ENCODE measurements at regions not wholly inside any gene's neighbourhood (a gene's known extent, or its start where the extent isn't known, plus 50 kb on each side); places are given as distances from the start of the nearest gene placed in this dataset.

DNA sequence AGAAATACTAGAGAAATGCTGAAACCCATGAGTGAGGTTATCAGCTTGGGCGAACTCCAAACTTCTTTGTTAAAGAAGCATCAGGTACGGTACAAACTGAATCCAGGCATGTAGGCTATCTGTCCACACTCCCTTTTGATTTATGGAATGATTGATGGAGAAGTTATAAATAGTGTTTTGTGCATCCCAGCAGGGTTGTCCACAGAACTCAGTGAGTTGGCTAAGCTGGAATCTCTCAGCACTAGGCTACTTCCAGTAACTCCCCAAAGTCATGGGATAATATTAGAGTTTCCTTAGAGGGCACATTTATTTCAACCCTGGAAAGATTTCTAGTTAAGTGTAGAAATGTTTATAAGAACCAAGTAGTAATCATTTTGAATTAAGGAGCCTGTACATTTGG, 186.2 kb upstream of the CRBN start:
- TF ChIP-seq KDM1A (IDR thresholded peaks at IDR 0.05; ENCODE audit: borderline replicate concordance, low read length) (no peak), RNF2 (IDR thresholded peaks at IDR 0.05; ENCODE audit: borderline replicate concordance, low read depth, low read length, missing control alignments, poor library complexity, severe bottlenecking) (no peak), POLR2AphosphoS5 (IDR thresholded peaks at IDR 0.05; ENCODE audit: low read depth, low read length) (no peak), TAF1 (IDR thresholded peaks at IDR 0.05; ENCODE audit: low read depth, low read length) (no peak), CTCF (IDR thresholded peaks at IDR 0.05; ENCODE audit: control extremely low read depth in 1 of 3, insufficient read depth in 1 of 3, low read depth in 1 of 3, low read length in 3 of 3) (no peak), POLR2A (IDR thresholded peaks at IDR 0.05; ENCODE audit: control extremely low read depth in 1 of 2, low read depth in 2 of 2, low read length in 2 of 2) (no peak)
- TF ChIP-seq, protein P1, sequence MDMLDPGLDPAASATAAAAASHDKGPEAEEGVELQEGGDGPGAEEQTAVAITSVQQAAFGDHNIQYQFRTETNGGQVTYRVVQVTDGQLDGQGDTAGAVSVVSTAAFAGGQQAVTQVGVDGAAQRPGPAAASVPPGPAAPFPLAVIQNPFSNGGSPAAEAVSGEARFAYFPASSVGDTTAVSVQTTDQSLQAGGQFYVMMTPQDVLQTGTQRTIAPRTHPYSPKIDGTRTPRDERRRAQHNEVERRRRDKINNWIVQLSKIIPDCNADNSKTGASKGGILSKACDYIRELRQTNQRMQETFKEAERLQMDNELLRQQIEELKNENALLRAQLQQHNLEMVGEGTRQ (IDR thresholded peaks at IDR 0.05; ENCODE audit: low read length) = no peak

All from H1 (cell line).